Stomach (tissue), 8 donors: ENCODE measurements at regions not wholly inside any gene's neighbourhood (a gene's known extent, or its start where the extent isn't known, plus 50 kb on each side); places are given as distances from the start of the nearest gene placed in this dataset.

Experiments
- DNase-seq, 2 donors: peaks; one replicate each; pipeline versions ENCODE4 v3.0.0 to v3.0.0-alpha.2; 2013 to 2019
- H3K27ac ChIP-seq, 5 donors: fragments of 200-600 bp in 4 of 5; sonication (generic) in 4 of 5; one replicate each; pipeline ENCODE4 v1.5.1; 2013 to 2019; ENCODE audit warnings: mild to moderate bottlenecking in 1 of 5, moderate library complexity in 1 of 5
- H3K27me3 ChIP-seq, 3 donors: fragments of 200-600 bp; sonication (generic); one replicate each; pipeline ENCODE4 v1.5.1; 2017 to 2019; ENCODE audit warnings: mixed run types in 1 of 3
- H3K36me3 ChIP-seq, 4 donors: fragments of 200-600 bp; sonication (generic); 1 replicate in 3 of 4; 2 replicates in 1 of 4; pipeline ENCODE4 v1.5.1; 2016 to 2019
- H3K4me1 ChIP-seq, 4 donors: fragments of 200-600 bp; sonication (generic); one replicate each; pipeline ENCODE4 v1.5.1; 2016 to 2019
- H3K4me3 ChIP-seq, 4 donors: fragments of 200-600 bp; sonication (generic) in 3 of 4; one replicate each; pipeline ENCODE4 v1.5.1; 2016 to 2019; ENCODE audit warnings: mild to moderate bottlenecking in 1 of 4
- H3K9me3 ChIP-seq, 4 donors: fragments of 200-600 bp; sonication (generic); one replicate each; pipeline ENCODE4 v1.5.1; 2016 to 2019
- EP300 ChIP-seq: sonication (generic); formaldehyde crosslinking; IDR thresholded peaks from one replicate; pipeline ENCODE4 v1.6.1; 2017; ENCODE audit warnings: antibody characterized with exemption
- POLR2A ChIP-seq, 4 donors: fragments of 450-650 bp; IDR thresholded peaks; one replicate each; pipeline ENCODE4 v1.6.1; 2016; ENCODE audit warnings: antibody characterized with exemption in 4 of 4, control low read depth in 2 of 4, mild to moderate bottlenecking in 1 of 4, moderate library complexity in 1 of 4
- POLR2AphosphoS5 ChIP-seq, 3 donors: sonication (generic); formaldehyde crosslinking; IDR thresholded peaks; one replicate each; pipeline ENCODE4 v1.6.1; 2016; ENCODE audit warnings: antibody characterized with exemption in 3 of 3
- WGBS, 5 donors: extraction: QIAGEN DNeasy Blood & Tissue Kit in 3 of 5; methylation state at CpG; one replicate each; pipeline versions ENCODE4 v1.1.5 to v1.1.7; 2013 to 2018; 5-methylcytosine and 5-hydroxymethylcytosine counted together
- intact Hi-C: fragments of 100-400 bp; cut with DNase I; formaldehyde crosslinking; loops from one replicate; pipeline ENCODE4 v1.15.1; 2023; ENCODE audit warnings: low total_unique reads
- TF ChIP-seq, protein P1 (sequence below), 7 experiments: fragments of 450-650 bp in 4 of 7; fragments of 200-600 bp in 3 of 7; sonication (generic) in 3 of 7; IDR thresholded peaks; one replicate each; pipeline ENCODE4 v1.5.1; 2016 to 2019; ENCODE audit warnings: antibody characterized with exemption in 7 of 7, control low read depth in 2 of 7, mild to moderate bottlenecking in 1 of 7
- donor health status: healthy with polysubstance abuse.
- donor health status: Bipolar disorder and iron deficiency.
- donor health status: healthy.

DNA sequence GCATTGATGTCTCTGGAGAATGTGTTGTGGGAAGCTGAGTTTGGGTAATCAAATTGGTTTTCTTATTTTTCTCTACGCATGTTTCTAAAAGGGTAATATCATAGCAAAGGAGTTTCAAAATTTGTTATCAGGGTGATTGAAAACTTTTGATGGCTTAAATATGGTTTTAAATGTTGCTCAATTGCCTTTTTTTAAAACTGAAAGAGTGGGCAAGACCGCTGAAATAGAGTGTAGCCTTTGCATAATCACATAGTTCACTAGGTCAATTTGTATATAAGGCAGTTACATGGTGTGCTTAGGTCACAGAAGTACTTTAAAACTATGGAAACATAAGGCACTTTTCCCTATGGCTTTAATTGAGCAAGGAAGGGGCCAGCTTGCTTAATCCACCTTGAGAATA, 167.4 kb downstream of the SNAPC1 start:
- TF ChIP-seq POLR2A (IDR thresholded peaks at IDR 0.05) = no peak
- no peak for TF ChIP-seq POLR2AphosphoS5 (IDR thresholded peaks at IDR 0.05)
- TF ChIP-seq EP300 = no peak
- TF ChIP-seq, protein P1, sequence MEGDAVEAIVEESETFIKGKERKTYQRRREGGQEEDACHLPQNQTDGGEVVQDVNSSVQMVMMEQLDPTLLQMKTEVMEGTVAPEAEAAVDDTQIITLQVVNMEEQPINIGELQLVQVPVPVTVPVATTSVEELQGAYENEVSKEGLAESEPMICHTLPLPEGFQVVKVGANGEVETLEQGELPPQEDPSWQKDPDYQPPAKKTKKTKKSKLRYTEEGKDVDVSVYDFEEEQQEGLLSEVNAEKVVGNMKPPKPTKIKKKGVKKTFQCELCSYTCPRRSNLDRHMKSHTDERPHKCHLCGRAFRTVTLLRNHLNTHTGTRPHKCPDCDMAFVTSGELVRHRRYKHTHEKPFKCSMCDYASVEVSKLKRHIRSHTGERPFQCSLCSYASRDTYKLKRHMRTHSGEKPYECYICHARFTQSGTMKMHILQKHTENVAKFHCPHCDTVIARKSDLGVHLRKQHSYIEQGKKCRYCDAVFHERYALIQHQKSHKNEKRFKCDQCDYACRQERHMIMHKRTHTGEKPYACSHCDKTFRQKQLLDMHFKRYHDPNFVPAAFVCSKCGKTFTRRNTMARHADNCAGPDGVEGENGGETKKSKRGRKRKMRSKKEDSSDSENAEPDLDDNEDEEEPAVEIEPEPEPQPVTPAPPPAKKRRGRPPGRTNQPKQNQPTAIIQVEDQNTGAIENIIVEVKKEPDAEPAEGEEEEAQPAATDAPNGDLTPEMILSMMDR (IDR thresholded peaks at IDR 0.05) = no peak
- H3K4me3 ChIP-seq = no peak overlapping the region
- H3K36me3 ChIP-seq = no peaks in the 10 kb centered on the region
- intact Hi-C loops = no loop called here
- H3K4me1 ChIP-seq = no peaks in the 10 kb centered on the region
- WGBS, 5 donors = 33 to 57% (median 36%) methylated on average over 2 of the region's 2 CpGs
- no peaks in the 10 kb centered on the region for H3K9me3 ChIP-seq
- DNase-seq = no peak
- no peak overlapping the region for H3K27ac ChIP-seq
- H3K27me3 ChIP-seq = no peaks in the 10 kb centered on the region

DNA sequence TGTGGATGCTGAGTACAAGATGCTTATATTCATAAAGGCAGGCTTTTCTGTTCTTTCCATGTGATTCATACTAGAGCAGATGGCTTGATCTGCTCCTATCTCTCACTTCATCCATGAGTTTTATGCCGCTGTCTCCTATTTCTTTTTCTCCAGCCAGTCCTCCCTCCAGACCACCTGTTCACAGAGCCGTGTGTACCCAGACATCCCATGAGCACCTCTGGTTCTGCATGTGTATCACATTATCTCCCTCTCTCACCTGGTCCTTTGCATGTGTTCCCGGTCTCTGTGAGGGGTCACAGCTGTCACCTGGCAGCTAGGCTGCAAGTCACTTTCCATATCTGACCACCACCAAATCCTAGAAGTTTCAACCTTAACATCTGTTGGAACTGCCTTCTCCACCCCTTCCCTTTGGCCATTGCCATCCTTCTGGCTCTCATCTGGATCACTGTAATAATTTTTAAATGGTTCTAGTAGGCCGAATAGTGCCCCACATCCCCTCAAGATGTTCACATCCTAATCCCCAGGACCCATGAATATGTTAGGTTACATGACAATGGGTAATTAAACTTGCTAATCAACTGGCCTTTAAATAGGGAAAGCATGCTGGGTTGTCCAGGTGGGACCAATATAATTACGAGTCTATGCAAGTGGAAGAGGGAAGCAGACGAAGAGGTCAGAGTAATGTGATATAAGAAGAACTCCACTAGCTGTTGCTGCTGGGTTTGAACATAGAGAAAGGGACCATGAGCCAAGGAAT, 168.1 kb downstream of the SNAPC1 start:
- H3K9me3 ChIP-seq = no peaks in the 10 kb centered on the region
- no peak for DNase-seq
- H3K27ac ChIP-seq = no peak overlapping the region
- intact Hi-C loops = no loop called here
- no peaks in the 10 kb centered on the region for H3K27me3 ChIP-seq
- no peak overlapping the region for H3K4me3 ChIP-seq
- TF ChIP-seq POLR2A (IDR thresholded peaks at IDR 0.05) (no peak), POLR2AphosphoS5 (IDR thresholded peaks at IDR 0.05) (no peak), EP300 (no peak)
- TF ChIP-seq, protein P1 (IDR thresholded peaks at IDR 0.05) = no peak
- no peaks in the 10 kb centered on the region for H3K4me1 ChIP-seq
- no peaks in the 10 kb centered on the region for H3K36me3 ChIP-seq
- 79 to 90% (median 86%) methylated on average over 6 of the region's 6 CpGs for WGBS, 5 donors

DNA sequence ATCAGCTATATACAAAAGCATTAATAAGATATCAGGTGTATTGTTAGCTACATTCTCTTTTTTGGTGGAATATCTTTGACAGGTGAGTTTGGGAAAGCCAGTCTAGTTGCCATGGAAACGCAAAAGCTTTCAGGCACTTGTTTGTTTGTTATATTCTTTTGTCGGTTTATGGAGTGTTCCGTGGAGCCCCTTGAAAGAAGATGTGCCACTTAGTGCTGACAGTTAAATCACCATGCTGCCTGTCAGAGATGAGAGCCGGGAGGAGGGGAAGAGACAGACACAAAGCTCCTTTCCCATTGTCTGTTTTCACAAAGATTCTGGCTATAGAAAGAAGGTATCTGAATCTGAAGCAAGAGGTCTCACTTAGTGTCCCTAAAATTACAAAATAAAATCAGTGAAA, 170.8 kb downstream of the SNAPC1 start:
- DNase-seq = no peak
- Histone ChIP-seq H3K4me1 (no peaks in the 10 kb centered on the region), H3K36me3 (no peaks in the 10 kb centered on the region), H3K27ac (no peak overlapping the region), H3K27me3 (no peaks in the 10 kb centered on the region), H3K4me3 (no peak overlapping the region), H3K9me3 (no peaks in the 10 kb centered on the region)
- TF ChIP-seq POLR2A (IDR thresholded peaks at IDR 0.05) (no peak), POLR2AphosphoS5 (IDR thresholded peaks at IDR 0.05) (no peak)
- intact Hi-C loops = no loop called here
- 66 to 74% (median 68%) methylated on average over 4 of the region's 4 CpGs for WGBS, 5 donors

DNA sequence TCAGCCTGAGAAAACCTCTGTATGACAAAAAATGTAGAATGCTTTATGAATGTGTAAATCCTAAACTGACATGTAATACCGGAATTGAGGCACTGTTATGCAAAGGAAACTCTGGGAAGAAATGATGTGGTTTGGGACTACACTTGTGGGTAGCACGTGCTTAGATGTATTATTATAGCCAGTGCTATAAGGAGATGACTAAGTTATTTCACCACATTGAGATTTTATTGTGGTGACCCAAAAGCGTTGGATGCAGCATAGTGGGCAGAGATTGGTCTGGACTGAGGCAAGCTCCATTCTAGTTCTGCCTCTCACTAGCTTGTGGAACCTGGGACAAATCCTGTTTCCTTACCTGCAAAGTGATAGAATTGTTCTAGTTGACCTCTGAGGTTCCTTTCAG, 172.2 kb downstream of the SNAPC1 start:
- TF ChIP-seq EP300 = no peak
- TF ChIP-seq, protein P1 (IDR thresholded peaks at IDR 0.05) = no peak
- no peak for TF ChIP-seq POLR2AphosphoS5 (IDR thresholded peaks at IDR 0.05)
- TF ChIP-seq POLR2A (IDR thresholded peaks at IDR 0.05) = no peak
- intact Hi-C loops = no loop called here
- H3K27ac ChIP-seq = no peak overlapping the region
- 67 to 80% (median 77%) methylated on average over 3 of the region's 3 CpGs for WGBS, 5 donors
- no peaks in the 10 kb centered on the region for H3K9me3 ChIP-seq
- H3K36me3 ChIP-seq = no peaks in the 10 kb centered on the region
- no peak overlapping the region for H3K4me3 ChIP-seq
- no peak for DNase-seq
- H3K4me1 ChIP-seq = no peaks in the 10 kb centered on the region
- no peaks in the 10 kb centered on the region for H3K27me3 ChIP-seq

DNA sequence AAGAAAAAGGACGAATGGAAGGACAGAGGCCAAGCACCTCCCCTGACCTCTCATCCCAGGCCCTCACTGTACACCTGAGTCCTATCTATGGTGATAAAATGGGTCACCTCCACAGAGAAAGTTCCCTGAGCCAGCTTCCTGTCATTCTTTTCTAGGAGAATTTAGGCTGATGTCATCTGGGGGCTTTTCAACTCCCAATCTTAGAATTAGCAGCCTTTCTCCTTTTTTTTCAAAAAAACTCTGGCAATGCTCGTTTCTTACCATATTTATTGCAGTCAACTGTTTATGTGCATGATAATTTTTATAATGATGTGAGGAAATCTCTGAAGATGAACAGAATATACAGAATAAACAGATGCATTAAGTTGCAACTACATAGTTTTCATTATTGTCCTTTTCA, 177.6 kb downstream of the SNAPC1 start:
- DNase-seq = no peak
- intact Hi-C loops = no loop called here
- H3K27ac ChIP-seq = no peak overlapping the region

More for the DNA sequence above, 177.6 kb downstream of the SNAPC1 start:
- Histone ChIP-seq H3K27me3 (no peaks in the 10 kb centered on the region), H3K36me3 (no peaks in the 10 kb centered on the region), H3K4me3 (no peak overlapping the region), H3K9me3 (peaks cover 0 to 9% (median 0%) of the 10 kb centered on the region in 4 donors), H3K4me1 (no peaks in the 10 kb centered on the region)
- 39 to 57% (median 48%) methylated on average over 2 of the region's 2 CpGs for WGBS, 5 donors
- TF ChIP-seq POLR2A (IDR thresholded peaks at IDR 0.05) (no peak), POLR2AphosphoS5 (IDR thresholded peaks at IDR 0.05) (no peak), EP300 (no peak)
- TF ChIP-seq, protein P1 (IDR thresholded peaks at IDR 0.05) = no peak
